ENCODE measurements at regions not wholly inside any gene's neighbourhood (a gene's known extent, or its start where the extent isn't known, plus 50 kb on each side); places are given as distances from the start of the nearest gene placed in this dataset.

DNA sequence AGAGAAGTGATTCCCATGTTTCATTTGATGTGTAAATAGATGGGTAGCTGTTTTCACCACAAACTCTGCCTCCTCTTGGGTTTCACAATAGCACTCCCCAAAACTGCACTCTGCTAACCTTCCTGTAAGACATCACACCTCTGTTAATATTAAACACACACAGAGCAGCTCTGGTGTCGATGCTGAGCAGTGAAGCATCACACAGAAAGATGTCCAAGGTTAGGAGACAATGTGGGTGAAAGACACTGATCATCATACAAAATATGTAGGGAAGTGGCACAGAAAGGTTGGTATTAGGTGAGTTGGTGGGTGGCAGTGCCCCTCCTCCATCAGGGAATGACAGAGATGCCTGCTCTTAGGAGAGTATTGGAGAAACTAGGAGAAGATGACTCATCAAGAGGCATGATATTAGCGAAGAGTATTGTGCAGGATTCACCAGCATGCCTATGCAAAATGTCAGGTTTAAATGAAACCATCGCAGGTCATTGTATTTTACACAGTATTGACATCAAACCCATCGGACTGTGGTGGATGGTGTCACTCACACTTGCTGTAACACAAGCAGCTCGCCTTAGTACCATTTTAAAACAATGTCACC lies 199.7 kb downstream of the TBXT start:
- Histone ChIP-seq H3K27me3 (ENCODE audit: insufficient read depth) (no peaks in the 10 kb centered on the region), H3K36me3 (ENCODE audit: insufficient read depth) (no peaks in the 10 kb centered on the region), H3K4me3 (no peak overlapping the region), H3K4me2 (no peak overlapping the region), H3K4me1 (ENCODE audit: insufficient read depth) (no peaks in the 10 kb centered on the region), H3K27ac (ENCODE audit: low read depth) (no peak overlapping the region), H4K20me1 (replicated peaks; ENCODE audit: insufficient read depth) (no peaks in the 10 kb centered on the region), H3F3A (replicated peaks; ENCODE audit: low read depth) (no peaks in the 10 kb centered on the region), H3K79me2 (replicated peaks; ENCODE audit: insufficient read depth) (no peaks in the 10 kb centered on the region), H3K9me2 (ENCODE audit: insufficient read depth) (no peaks in the 10 kb centered on the region), H2AFZ (no peak overlapping the region)
- ATAC-seq (no peak), DNase-seq (ENCODE audit: low spot score) (no peak)
- no peak for TF ChIP-seq EZH2phosphoT487 (IDR thresholded peaks at IDR 0.05; ENCODE audit: unreplicated experiment)
- no peak for TF ChIP-seq REST (IDR thresholded peaks at IDR 0.05; ENCODE audit: unreplicated experiment)
- no peak for TF ChIP-seq NANOG (IDR thresholded peaks at IDR 0.05; ENCODE audit: borderline replicate concordance)
- TF ChIP-seq STAT1 (IDR thresholded peaks at IDR 0.05; ENCODE audit: unreplicated experiment) = no peak
- no peak for TF ChIP-seq ZNF114 (CRISPR knock-in tag; IDR thresholded peaks at IDR 0.05)
- no peak for TF ChIP-seq ETS1 (IDR thresholded peaks at IDR 0.05)
- H3K36me3 Mint-ChIP-seq (ENCODE audit: low read depth) = no peaks in the 10 kb centered on the region
- no peaks in the 10 kb centered on the region for H3K9me3 Mint-ChIP-seq
- H3K4me3 Mint-ChIP-seq = no peak overlapping the region
- H3K27ac Mint-ChIP-seq = no peak overlapping the region
- H3K27me3 Mint-ChIP-seq (ENCODE audit: insufficient read depth, low read depth, poor library complexity) = no peaks in the 10 kb centered on the region
- no peaks in the 10 kb centered on the region for H3K4me1 Mint-ChIP-seq

DNA sequence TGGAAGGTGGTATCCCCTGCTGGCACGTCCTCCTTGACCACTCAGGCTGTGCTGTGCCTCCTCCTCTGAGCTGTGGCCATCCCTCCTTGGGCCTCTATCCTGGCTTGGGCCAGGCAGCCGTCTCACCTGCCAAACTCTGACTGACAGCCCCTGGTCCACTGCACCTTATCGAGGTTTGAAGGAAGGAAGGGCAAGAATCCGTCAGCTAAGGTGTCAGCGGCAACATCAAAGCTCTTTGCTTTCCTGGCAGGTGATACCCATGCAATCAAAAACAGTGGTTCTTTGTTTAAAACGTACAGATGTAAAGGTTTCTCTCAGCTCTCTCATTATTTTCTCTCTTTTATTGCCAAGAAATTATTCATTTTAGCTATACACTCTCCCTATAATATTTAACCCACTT lies 203.9 kb downstream of the TBXT start:
- H3K27ac ChIP-seq (ENCODE audit: low read depth) = no peak overlapping the region
- ATAC-seq (no peak), DNase-seq (ENCODE audit: low spot score) (no peak)
- no peaks in the 10 kb centered on the region for H3K4me1 ChIP-seq (ENCODE audit: insufficient read depth)
- no peak overlapping the region for H3K27ac Mint-ChIP-seq
- no peak overlapping the region for H3K4me2 ChIP-seq
- H3K4me3 ChIP-seq = no peak overlapping the region
- H3K36me3 ChIP-seq (ENCODE audit: insufficient read depth) = no peaks in the 10 kb centered on the region
- no peaks in the 10 kb centered on the region for H3K27me3 ChIP-seq (ENCODE audit: insufficient read depth)
- no peaks in the 10 kb centered on the region for H4K20me1 ChIP-seq (replicated peaks; ENCODE audit: insufficient read depth)
- H3K79me2 ChIP-seq (replicated peaks; ENCODE audit: insufficient read depth) = no peaks in the 10 kb centered on the region
- no peak overlapping the region for H3K4me3 Mint-ChIP-seq
- H3K9me2 ChIP-seq (ENCODE audit: insufficient read depth) = no peaks in the 10 kb centered on the region
- H2AFZ ChIP-seq = no peak overlapping the region
- no peaks in the 10 kb centered on the region for H3F3A ChIP-seq (replicated peaks; ENCODE audit: low read depth)
- H3K27me3 Mint-ChIP-seq (ENCODE audit: insufficient read depth, low read depth, poor library complexity) = peaks cover 4% of the 10 kb centered on the region
- H3K4me1 Mint-ChIP-seq = no peaks in the 10 kb centered on the region
- no peaks in the 10 kb centered on the region for H3K36me3 Mint-ChIP-seq (ENCODE audit: low read depth)
- H3K9me3 Mint-ChIP-seq = no peaks in the 10 kb centered on the region
- TF ChIP-seq ZNF331 (CRISPR knock-in tag; IDR thresholded peaks at IDR 0.05; ENCODE audit: low read depth) (no peak), REST (IDR thresholded peaks at IDR 0.05; ENCODE audit: unreplicated experiment) (no peak), ZNF114 (CRISPR knock-in tag; IDR thresholded peaks at IDR 0.05) (no peak), NANOG (IDR thresholded peaks at IDR 0.05; ENCODE audit: borderline replicate concordance) (no peak), EZH2phosphoT487 (IDR thresholded peaks at IDR 0.05; ENCODE audit: unreplicated experiment) (no peak), POLR2AphosphoS5 (IDR thresholded peaks at IDR 0.05; ENCODE audit: low read depth) (no peak), ETS1 (IDR thresholded peaks at IDR 0.05) (no peak), JUNB (IDR thresholded peaks at IDR 0.05; ENCODE audit: unreplicated experiment) (no peak), EZH2 (IDR thresholded peaks at IDR 0.05; ENCODE audit: low read depth, unreplicated experiment) (no peak), CREB1 (CRISPR knock-in tag; IDR thresholded peaks at IDR 0.05; ENCODE audit: low read depth) (no peak), STAT1 (IDR thresholded peaks at IDR 0.05; ENCODE audit: unreplicated experiment) (no peak)
- TF ChIP-seq, protein P1, sequence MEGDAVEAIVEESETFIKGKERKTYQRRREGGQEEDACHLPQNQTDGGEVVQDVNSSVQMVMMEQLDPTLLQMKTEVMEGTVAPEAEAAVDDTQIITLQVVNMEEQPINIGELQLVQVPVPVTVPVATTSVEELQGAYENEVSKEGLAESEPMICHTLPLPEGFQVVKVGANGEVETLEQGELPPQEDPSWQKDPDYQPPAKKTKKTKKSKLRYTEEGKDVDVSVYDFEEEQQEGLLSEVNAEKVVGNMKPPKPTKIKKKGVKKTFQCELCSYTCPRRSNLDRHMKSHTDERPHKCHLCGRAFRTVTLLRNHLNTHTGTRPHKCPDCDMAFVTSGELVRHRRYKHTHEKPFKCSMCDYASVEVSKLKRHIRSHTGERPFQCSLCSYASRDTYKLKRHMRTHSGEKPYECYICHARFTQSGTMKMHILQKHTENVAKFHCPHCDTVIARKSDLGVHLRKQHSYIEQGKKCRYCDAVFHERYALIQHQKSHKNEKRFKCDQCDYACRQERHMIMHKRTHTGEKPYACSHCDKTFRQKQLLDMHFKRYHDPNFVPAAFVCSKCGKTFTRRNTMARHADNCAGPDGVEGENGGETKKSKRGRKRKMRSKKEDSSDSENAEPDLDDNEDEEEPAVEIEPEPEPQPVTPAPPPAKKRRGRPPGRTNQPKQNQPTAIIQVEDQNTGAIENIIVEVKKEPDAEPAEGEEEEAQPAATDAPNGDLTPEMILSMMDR (conservative IDR thresholded peaks at IDR 0.05; ENCODE audit: low read depth in 2 of 2) = no peak

Measured in GM23338 (cell line).